Stimulated activated CD8-positive, alpha-beta memory T cell treated with anti-CD3 and anti-CD28 coated beads, Interleukin-7, amount 100 ng/mL, for 48 hours (primary cell): ENCODE measurements at regions not wholly inside any gene's neighbourhood (a gene's known extent, or its start where the extent isn't known, plus 50 kb on each side); places are given as distances from the start of the nearest gene placed in this dataset.
A peak's percentile ranks its signal among the peaks of the same experiment; 100 is the strongest.
"Not testable (repeated sequence)": the region's sequence is repeated elsewhere in the genome, so short reads cannot be mapped to it uniquely, and the experiment has no call there.

Source experiments
- DNase-seq, 2 donors: peaks; one replicate each; pipeline ENCODE4 v3.0.0-alpha.2; 2020; ENCODE audit warnings: low read depth in 1 of 2; ENCODE audit errors: extremely low read depth in 1 of 2

GRCh38 chr1:83527987-83528386 is 470.9 kb downstream of the TTLL7 start:
- no peak for DNase-seq

GRCh38 chr1:83520797-83521196 is 478.1 kb downstream of the TTLL7 start:
- no peak for DNase-seq

GRCh38 chr1:83516369-83516768 is 482.6 kb downstream of the TTLL7 start:
- no peak for DNase-seq

- no peak for DNase-seq
Observed at GRCh38 chr1:83515578-83516154, 483.3 kb downstream of the TTLL7 start.

GRCh38 chr1:83512373-83513193 is 486.3 kb downstream of the TTLL7 start:
- DNase-seq = no peak

GRCh38 chr1:83511146-83511726 is 487.7 kb downstream of the TTLL7 start:
- no peak for DNase-seq

GRCh38 chr1:83509301-83509781 is 489.6 kb downstream of the TTLL7 start:
- no peak for DNase-seq

GRCh38 chr1:83508485-83509151 is 490.3 kb downstream of the TTLL7 start:
- peak in 1 of 2 donors; percentile 9 for DNase-seq

GRCh38 chr1:83505148-83505547 is 493.8 kb downstream of the TTLL7 start:
- DNase-seq = no peak

- DNase-seq = no peak
Observed at GRCh38 chr1:83503153-83503552, 495.8 kb downstream of the TTLL7 start.

- no peak for DNase-seq
Observed at GRCh38 chr1:83500987-83501591, 497.8 kb downstream of the TTLL7 start.

GRCh38 chr1:83500531-83500930 is 498.4 kb downstream of the TTLL7 start:
- DNase-seq = no peak

- no peak for DNase-seq
Observed at GRCh38 chr1:83499998-83500397, 498.9 kb downstream of the TTLL7 start.

- DNase-seq = no peak
Observed at GRCh38 chr1:83497563-83497962, 501.4 kb downstream of the TTLL7 start.

GRCh38 chr1:83495560-83495959 is 503.4 kb downstream of the TTLL7 start:
- no peak for DNase-seq

GRCh38 chr1:83493633-83494032 is 505.3 kb downstream of the TTLL7 start:
- no peak for DNase-seq

- no peak for DNase-seq
Observed at GRCh38 chr1:83491930-83492329, 507.0 kb downstream of the TTLL7 start.

- DNase-seq = no peak
Observed at GRCh38 chr1:83490988-83491387, 507.9 kb downstream of the TTLL7 start.

GRCh38 chr1:83488105-83488504 is 510.8 kb downstream of the TTLL7 start:
- not testable (repeated sequence) for DNase-seq

GRCh38 chr1:83487460-83487859 is 511.5 kb downstream of the TTLL7 start:
- DNase-seq = not testable (repeated sequence)
